ENCODE measurements at regions not wholly inside any gene's neighbourhood (a gene's known extent, or its start where the extent isn't known, plus 50 kb on each side); places are given as distances from the start of the nearest gene placed in this dataset.
"Not testable (repeated sequence)": the region's sequence is repeated elsewhere in the genome, so short reads cannot be mapped to it uniquely, and the experiment has no call there.

GRCh38 chrX:22737541-22737940, 262.2 kb upstream of the DDX53 start:
- DNase-seq (ENCODE audit: extremely low read depth in 1 of 11, low read depth in 9 of 11, low spot score in 4 of 11): no peak

DNA sequence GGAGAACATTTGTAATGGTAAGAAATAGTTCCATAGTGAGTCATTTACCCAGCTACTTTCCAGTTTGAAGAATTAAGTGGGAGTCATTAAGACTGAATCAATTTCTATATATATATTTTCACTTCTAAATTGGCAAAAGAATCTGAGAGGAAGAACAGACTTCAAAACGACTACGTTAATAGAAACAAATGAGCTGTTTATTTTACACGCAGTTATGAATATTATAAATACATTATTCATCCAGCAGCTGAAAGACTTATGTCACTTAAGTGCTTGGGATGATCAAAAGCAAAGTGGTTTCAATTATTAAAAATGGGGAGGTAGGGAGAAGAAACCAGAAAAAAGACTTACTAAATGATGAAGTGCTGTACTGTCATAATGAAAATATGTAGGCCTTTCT, 260.5 kb upstream of the DDX53 start:
- DNase-seq (ENCODE audit: extremely low read depth in 1 of 11, low read depth in 9 of 11, low spot score in 4 of 11): no peak

- no peak for DNase-seq (ENCODE audit: extremely low read depth in 1 of 11, low read depth in 9 of 11, low spot score in 4 of 11)
These were observed 258.9 kb upstream of the DDX53 start for GRCh38 chrX:22740836-22741235.

GRCh38 chrX:22742174-22742573, 257.6 kb upstream of the DDX53 start:
- no peak for DNase-seq (ENCODE audit: extremely low read depth in 1 of 11, low read depth in 9 of 11, low spot score in 4 of 11)

- DNase-seq (ENCODE audit: extremely low read depth in 1 of 11, low read depth in 9 of 11, low spot score in 4 of 11): no peak
These were observed 253.7 kb upstream of the DDX53 start for GRCh38 chrX:22746081-22746480.

DNA sequence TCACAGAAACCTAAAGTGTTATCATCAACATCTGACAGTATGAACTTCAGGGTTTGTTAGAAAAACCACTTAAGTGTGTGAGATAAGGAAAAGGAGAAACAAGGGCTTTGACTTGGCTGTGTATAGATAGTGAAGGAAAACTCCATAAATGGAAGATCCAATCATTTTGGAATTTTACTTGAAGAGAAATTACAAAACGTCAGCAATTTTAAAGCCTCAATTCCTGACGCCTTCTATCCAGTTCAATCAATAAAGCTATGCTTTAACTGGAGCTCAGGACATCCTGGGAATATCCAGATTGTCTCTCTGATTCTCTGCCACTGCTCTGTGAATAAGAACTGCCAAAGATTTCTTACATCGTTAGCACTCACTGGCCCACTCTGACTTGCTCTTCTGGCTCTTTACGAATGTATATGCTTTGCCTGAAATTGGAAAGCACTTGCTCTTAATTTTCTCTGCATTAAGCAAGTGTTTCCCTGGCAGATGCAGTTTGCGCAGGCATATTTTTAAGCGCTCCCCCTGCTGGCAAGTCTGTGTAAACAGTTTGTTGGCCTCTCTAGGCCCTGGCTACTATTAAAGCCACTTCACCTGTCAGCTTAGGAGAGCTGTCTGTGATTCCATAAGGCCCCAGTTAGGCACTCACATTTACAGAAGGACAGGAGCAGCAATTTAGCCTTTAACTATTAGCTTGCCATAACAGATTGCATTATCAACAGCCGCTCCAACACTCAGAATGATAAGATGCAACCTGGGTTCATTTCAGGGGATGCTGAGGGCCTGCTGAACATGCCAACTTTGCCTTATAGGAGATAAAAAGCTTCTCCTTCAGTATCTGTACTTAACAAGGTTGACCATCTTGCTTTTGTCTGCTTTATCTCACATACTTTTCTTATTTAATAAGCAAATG, 251.4 kb upstream of the DDX53 start:
- DNase-seq (ENCODE audit: extremely low read depth in 1 of 11, low read depth in 9 of 11, low spot score in 4 of 11): peak in 8 of 11 donors; percentile 5 to 36 (median 19)

DNA sequence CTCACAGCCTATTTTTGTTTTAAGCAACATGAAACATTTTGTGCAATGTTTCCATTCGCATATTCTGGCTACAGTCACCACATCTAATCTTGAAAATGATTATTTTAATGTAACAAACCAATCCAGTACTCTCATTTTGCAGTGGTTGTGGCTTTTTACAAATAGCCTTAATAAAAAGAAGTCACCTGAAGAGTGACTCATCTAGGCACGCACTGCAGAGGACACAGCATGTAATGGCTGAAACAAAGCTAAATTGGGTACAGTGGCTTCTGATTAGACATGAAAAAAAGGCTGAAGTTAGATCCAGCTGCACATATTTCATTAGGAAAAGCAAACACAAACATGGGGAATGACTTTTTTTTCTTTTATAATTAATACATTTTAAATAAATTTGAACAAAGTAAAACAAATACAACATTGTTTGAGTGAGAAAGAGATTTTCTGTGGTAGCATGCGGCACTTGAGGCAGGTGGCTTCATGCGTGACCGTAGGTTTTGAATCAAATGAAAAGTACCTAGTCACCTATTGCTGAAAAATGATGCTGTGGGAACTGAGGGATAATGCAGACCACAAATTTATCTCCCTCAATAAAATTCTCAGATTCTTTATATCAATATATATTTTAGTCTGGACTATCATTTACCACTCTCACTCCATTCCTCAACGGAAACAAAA, 240.8 kb upstream of the DDX53 start:
- DNase-seq (ENCODE audit: extremely low read depth in 1 of 11, low read depth in 9 of 11, low spot score in 4 of 11): no peak

DNA sequence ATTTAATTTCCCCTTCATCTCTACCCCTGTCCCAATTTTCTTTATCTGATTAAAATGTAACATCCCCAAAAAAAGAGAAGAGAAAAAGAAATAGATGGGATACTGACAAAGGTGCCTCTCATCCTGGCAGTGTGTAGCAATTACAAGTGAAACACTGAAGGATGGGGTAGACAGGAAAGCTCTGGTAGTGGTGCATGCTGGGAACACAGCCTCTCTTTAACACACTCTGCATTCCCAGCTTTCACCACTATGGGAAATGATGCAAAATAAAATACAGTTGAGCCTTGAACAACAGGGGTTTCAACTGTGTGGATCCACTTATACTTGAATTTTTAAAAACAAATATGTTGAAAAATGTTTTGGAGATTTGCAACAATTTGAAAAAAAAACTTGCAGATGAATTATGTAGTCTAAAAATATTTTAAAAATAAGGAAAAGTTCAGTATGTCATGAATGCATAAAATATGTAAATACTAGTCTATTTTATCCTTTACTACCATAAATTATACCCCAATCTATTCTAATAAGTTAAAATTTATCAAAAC, 239.2 kb upstream of the DDX53 start:
- DNase-seq (ENCODE audit: extremely low read depth in 1 of 11, low read depth in 9 of 11, low spot score in 4 of 11): no peak

DNA sequence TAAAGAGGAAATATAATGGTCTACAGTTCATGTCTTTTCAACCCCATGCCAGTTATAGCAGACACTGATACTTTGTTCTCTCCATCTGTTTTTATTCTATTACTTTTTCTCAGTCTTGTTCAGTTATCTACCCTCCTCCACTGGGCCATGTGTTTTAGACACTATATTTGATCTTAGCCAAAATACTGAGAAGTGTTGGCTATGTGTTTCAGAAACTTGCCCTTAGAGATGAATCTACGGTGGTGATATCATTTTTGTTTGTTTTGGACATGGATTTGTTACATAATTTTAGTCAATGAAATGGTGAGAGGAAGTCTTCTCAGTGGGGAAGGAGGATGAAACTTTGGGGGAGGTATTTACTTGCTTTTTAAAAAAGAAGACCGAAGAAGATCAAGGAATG, 211.5 kb upstream of the DDX53 start:
- no peak for DNase-seq (ENCODE audit: extremely low read depth in 1 of 11, low read depth in 9 of 11, low spot score in 4 of 11)

DNA sequence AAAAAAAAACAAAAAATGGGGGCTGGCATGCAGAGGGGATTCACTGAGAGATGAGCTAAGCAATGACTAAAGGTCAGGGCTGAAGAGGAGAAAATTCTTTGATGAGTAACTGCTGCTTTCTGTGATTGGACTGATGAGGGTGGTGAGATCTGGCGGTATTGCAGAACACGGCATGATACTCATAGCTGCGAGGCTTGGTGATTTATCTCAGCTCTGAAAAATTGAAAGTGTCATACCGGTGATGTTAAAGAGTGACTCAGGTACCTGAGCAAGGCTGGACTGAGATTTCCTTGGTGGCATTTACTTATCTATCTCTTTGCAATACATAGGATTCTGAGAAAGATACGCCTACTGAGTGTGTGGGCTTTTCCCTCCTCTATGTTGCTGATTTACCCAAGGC, 204.1 kb upstream of the DDX53 start:
- DNase-seq (ENCODE audit: extremely low read depth in 1 of 11, low read depth in 9 of 11, low spot score in 4 of 11): no peak

DNA sequence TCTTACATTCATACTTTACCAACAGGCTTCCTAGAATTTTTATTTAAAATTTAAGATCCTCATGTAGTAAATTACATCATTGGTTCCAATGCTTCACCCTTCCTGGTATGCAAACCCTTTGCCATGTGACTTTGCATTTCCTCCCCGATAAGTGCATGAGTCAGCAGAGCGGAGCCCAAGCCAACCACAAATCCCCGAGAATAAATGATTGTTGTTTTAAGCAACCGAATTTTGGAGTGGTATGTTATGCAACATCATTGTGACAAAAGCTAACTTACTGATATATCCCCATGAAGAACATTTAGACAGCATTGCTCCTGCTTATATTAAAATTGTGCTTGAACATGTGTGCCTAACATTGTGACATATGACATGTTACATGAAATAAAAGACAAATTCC, 199.4 kb upstream of the DDX53 start:
- no peak for DNase-seq (ENCODE audit: extremely low read depth in 1 of 11, low read depth in 9 of 11, low spot score in 4 of 11)

DNA sequence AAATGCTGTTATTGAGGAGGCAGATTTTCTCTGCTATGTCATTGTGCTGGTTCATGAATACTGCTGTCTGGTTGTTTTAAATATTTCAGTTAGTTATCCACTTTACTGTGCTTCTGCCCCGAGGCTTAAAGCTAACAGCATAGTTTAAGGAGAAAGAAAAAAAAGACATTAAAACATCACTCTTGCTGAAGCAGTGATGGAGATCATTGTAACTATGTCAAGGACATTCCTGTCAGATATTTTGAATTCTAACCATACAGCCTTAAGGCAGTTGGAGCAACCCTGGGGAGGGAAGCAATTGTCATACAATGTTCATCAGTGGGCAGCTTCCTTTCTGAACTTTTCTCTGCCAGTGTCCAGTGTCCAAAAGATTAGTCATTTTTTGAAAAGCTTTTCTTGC, 199.0 kb upstream of the DDX53 start:
- no peak for DNase-seq (ENCODE audit: extremely low read depth in 1 of 11, low read depth in 9 of 11, low spot score in 4 of 11)

- no peak for DNase-seq (ENCODE audit: extremely low read depth in 1 of 11, low read depth in 9 of 11, low spot score in 4 of 11)
These were observed 196.4 kb upstream of the DDX53 start for GRCh38 chrX:22803353-22803752.

- DNase-seq (ENCODE audit: extremely low read depth in 1 of 11, low read depth in 9 of 11, low spot score in 4 of 11): no peak
These were observed 188.9 kb upstream of the DDX53 start for GRCh38 chrX:22810876-22811275.

GRCh38 chrX:22818061-22818460, 181.7 kb upstream of the DDX53 start:
- DNase-seq (ENCODE audit: extremely low read depth in 1 of 11, low read depth in 9 of 11, low spot score in 4 of 11): no peak

DNA sequence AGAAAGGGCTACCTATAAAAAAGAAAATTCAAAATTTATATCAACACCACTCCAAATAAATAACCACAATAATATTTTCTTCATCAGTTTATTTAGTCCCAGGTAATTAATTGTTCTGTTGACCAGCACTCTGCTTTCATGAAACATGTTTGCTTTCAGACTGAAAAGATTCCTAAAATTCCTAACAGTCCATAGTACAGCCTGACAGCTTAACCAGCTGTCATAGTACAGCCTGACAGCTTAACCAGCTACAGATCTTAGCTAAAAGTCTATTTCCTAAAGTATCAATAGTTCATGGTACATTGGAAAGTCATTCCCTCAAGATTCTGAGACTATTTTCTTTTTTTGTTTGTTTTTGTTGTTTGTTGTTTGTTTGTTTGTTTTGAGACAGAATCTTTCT, 144.1 kb upstream of the DDX53 start:
- no peak for DNase-seq (ENCODE audit: extremely low read depth in 1 of 11, low read depth in 9 of 11, low spot score in 4 of 11)

- DNase-seq (ENCODE audit: extremely low read depth in 1 of 11, low read depth in 9 of 11, low spot score in 4 of 11): no peak
These were observed 140.1 kb upstream of the DDX53 start for GRCh38 chrX:22859642-22860041.

DNA sequence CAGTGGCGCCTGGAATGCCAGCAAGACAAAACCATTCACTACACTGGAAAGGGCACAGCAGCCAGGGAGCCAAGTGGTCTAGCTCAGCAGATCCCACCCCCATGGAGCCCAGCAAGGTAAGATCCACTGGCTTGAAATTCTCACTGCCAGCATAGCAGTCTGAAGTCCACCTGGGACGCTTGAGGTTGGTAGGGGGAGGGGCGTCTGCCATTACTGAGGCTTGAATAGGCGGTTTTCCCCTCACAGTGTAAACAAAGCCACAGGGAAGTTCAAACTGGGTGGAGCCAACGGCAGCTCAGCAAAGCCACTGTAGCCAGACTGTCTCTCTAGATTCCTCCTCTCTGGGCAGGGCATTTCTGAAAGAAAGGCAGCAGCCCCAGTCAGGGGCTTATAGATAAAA, 133.0 kb upstream of the DDX53 start:
- DNase-seq (ENCODE audit: extremely low read depth in 1 of 11, low read depth in 9 of 11, low spot score in 4 of 11): not testable (repeated sequence)

GRCh38 chrX:22882543-22882942, 117.2 kb upstream of the DDX53 start:
- no peak for DNase-seq (ENCODE audit: extremely low read depth in 1 of 11, low read depth in 9 of 11, low spot score in 4 of 11)

DNA sequence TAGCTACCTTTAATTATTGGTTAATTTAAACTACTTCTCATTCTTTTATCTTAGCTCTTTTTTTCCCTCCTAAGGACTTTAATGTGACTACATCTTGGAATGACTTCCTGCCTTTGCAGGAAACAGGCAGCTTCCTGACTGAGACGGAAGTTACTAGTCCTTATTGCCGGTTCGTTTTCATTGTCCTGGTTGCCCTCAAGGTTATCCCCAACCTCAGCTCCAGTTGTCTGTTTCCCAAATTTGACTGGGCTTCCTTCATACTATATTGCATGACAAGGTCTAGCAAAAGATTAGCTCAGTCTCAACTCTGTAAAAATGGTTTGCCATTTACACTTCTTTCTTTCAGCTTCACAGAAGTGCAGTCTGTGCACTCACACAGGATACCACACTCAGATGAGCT, 109.9 kb upstream of the DDX53 start:
- no peak for DNase-seq (ENCODE audit: extremely low read depth in 1 of 11, low read depth in 9 of 11, low spot score in 4 of 11)

Data from renal cortex interstitium (tissue), 11 donors.